ENCODE measurements at regions not wholly inside any gene's neighbourhood (a gene's known extent, or its start where the extent isn't known, plus 50 kb on each side); places are given as distances from the start of the nearest gene placed in this dataset.

DNA sequence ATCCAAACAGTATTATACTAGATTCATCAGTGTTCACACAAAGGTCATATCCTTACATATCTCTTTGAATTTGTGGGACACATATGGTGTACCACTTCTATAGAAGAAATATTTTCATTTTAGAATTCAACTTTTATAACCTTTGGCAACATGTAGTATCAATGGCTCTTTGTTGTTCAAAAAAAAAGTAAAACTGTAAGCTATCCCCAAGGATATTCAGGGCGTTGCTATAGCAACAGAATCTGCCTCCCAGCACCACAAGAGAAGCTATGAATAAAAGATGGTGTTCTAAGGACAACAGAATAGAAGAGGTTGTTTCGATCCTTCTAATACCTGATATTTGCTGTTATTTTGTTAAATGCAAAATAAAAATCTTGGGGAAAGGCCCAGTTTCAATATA lies 139.3 kb downstream of the BRMS1L start:
- Histone ChIP-seq H3K36me3 (no peaks in the 10 kb centered on the region), H3K4me3 (ENCODE audit: low read depth, low read length) (no peak overlapping the region), H3K9me3 (ENCODE audit: severe bottlenecking) (no peaks in the 10 kb centered on the region), H3K27me3 (ENCODE audit: insufficient read depth, low read depth, severe bottlenecking) (peaks cover 24% of the 10 kb centered on the region), H3K27ac (no peak overlapping the region)
- no peak for DNase-seq
- TF ChIP-seq, protein P1, sequence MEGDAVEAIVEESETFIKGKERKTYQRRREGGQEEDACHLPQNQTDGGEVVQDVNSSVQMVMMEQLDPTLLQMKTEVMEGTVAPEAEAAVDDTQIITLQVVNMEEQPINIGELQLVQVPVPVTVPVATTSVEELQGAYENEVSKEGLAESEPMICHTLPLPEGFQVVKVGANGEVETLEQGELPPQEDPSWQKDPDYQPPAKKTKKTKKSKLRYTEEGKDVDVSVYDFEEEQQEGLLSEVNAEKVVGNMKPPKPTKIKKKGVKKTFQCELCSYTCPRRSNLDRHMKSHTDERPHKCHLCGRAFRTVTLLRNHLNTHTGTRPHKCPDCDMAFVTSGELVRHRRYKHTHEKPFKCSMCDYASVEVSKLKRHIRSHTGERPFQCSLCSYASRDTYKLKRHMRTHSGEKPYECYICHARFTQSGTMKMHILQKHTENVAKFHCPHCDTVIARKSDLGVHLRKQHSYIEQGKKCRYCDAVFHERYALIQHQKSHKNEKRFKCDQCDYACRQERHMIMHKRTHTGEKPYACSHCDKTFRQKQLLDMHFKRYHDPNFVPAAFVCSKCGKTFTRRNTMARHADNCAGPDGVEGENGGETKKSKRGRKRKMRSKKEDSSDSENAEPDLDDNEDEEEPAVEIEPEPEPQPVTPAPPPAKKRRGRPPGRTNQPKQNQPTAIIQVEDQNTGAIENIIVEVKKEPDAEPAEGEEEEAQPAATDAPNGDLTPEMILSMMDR (IDR thresholded peaks at IDR 0.05; ENCODE audit: low read depth, low read length), result no peak

DNA sequence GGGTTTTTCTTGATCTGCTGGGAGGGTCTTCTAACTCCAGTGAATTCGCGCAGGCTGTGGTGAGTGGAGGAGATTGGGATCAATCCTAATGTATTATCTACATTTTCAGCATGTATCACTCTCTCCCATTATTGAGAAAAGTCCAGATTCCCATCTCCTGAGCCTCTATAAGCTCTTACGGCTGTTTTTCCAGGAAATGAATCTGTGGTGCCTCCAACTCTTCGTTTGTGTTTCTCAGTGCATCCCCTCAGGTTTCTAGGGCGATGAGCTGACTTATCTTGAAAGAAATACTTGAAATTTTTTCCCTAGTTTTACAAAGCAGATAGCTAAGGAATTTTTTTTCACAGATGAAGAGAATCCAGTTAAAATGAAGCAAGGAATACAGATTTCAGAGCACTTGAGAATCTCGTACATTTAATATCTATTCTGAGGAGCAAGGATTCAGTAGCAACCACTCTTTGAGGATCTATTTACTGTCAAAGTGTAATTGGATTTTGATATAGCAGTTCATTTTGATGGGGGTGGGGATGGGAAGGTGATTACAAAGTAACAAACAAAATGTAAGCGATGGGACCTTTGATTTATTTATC lies 138.7 kb downstream of the BRMS1L start:
- Histone ChIP-seq H3K9me3 (ENCODE audit: severe bottlenecking) (no peaks in the 10 kb centered on the region), H3K27me3 (ENCODE audit: insufficient read depth, low read depth, severe bottlenecking) (peaks cover 25% of the 10 kb centered on the region), H3K27ac (no peak overlapping the region), H3K36me3 (no peaks in the 10 kb centered on the region), H3K4me3 (ENCODE audit: low read depth, low read length) (no peak overlapping the region)
- no peak for DNase-seq
- TF ChIP-seq, protein P1 (IDR thresholded peaks at IDR 0.05; ENCODE audit: low read depth, low read length), result no peak

DNA sequence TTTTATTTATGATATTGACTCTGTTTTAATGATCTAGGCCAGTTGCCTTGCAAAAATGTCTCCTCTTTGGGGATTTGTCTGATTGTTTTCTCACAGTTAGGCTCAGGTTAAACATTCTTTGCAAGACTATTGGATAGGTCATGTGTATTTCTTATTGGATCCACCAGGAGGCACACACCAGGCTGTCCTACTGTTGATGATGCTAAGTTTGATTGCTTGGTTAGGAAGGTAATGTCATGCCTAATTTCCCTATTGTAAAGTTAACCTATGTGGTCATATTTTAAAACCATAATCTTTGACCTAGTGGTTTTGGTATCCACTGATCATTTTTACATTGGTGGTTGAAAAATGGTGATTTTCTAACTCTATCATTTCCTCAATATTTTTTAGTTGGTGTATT lies 137.1 kb downstream of the BRMS1L start:
- TF ChIP-seq, protein P1 (IDR thresholded peaks at IDR 0.05; ENCODE audit: low read depth, low read length), result peak; percentile 21; the same call in 1 of the 2 replicates

DNA sequence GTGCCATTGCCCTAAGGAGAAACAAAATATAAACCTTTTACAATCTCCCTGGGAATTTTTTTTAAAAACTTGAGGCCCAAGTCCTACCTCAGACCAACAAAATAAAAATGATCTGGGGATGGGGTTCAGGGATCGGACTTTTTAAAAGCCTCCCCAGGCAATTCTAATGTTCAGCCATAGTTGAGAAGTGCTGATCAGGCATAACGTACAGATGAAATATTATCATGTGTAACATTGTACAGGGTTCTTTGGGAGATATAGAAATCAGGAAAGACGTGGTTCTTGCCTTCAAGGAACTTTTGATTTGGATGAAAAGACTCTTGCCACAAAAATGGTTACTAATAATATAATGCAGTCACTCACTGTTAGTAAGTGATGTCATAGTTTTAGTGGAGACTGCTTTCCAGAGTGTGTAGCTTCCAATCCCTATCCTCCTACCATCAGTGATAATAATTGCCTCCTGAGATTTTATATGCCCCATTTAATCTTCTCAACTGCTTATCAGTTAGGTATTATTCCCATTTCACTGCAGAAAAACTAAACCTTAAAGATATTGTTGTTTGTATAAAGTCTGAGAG lies 135.6 kb downstream of the BRMS1L start:
- peaks cover 42% of the 10 kb centered on the region for H3K27me3 ChIP-seq (ENCODE audit: insufficient read depth, low read depth, severe bottlenecking)
- H3K36me3 ChIP-seq, result no peaks in the 10 kb centered on the region
- no peak overlapping the region for H3K27ac ChIP-seq
- H3K4me3 ChIP-seq (ENCODE audit: low read depth, low read length), result no peak overlapping the region
- DNase-seq, result no peak
- no peaks in the 10 kb centered on the region for H3K9me3 ChIP-seq (ENCODE audit: severe bottlenecking)
- TF ChIP-seq, protein P1 (IDR thresholded peaks at IDR 0.05; ENCODE audit: low read depth, low read length), result no peak

More for the DNA sequence above, 137.1 kb downstream of the BRMS1L start:
- DNase-seq, result no peak
- Histone ChIP-seq H3K27ac (no peak overlapping the region), H3K9me3 (ENCODE audit: severe bottlenecking) (no peaks in the 10 kb centered on the region), H3K36me3 (no peaks in the 10 kb centered on the region), H3K27me3 (ENCODE audit: insufficient read depth, low read depth, severe bottlenecking) (peaks cover 37% of the 10 kb centered on the region), H3K4me3 (ENCODE audit: low read depth, low read length) (no peak overlapping the region)

DNA sequence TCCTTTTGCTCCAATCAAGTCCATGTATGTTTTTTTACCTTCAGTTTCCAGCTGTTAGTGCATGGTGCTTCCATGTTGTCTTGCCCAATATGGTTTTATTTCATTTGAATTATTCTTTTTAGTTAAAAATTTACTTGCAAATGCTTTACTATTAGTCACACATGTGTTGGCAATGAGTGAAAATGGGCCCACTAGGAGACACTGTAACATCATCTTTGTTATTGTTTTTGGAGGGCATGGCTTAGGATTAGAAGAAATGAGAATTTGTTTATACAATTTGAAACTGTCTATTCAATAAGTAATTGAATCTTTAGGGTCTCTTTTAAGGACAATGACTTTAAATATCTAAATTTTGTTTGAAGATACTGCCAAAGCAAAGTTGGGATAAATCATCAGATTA lies 133.7 kb downstream of the BRMS1L start:
- H3K36me3 ChIP-seq, result no peaks in the 10 kb centered on the region
- H3K4me3 ChIP-seq (ENCODE audit: low read depth, low read length), result no peak overlapping the region
- no peak overlapping the region for H3K27ac ChIP-seq
- TF ChIP-seq, protein P1 (IDR thresholded peaks at IDR 0.05; ENCODE audit: low read depth, low read length), result no peak
- no peak for DNase-seq
- peaks cover 43% of the 10 kb centered on the region for H3K27me3 ChIP-seq (ENCODE audit: insufficient read depth, low read depth, severe bottlenecking)
- no peaks in the 10 kb centered on the region for H3K9me3 ChIP-seq (ENCODE audit: severe bottlenecking)

DNA sequence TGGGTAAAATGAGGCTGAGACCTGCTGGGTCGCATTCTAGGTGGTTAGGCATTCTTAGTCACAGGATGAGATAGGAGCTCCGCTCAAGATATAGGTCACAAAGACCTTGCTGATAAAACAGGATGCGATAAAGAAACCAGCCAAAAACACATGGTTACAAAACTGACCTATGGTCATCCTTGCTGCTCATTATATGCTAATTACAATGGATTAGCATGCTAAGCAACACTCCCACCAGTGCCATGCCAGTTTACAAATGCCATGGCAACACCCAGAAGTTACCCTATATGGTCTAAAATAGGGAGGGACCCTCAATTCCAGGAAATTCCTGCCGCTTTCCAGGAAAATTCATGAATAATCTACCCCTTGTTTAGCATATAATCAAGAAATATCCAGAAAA lies 132.4 kb downstream of the BRMS1L start:
- no peak overlapping the region for H3K27ac ChIP-seq
- no peak for DNase-seq
- peaks cover 41% of the 10 kb centered on the region for H3K27me3 ChIP-seq (ENCODE audit: insufficient read depth, low read depth, severe bottlenecking)
- H3K9me3 ChIP-seq (ENCODE audit: severe bottlenecking), result no peaks in the 10 kb centered on the region
- H3K4me3 ChIP-seq (ENCODE audit: low read depth, low read length), result no peak overlapping the region
- TF ChIP-seq, protein P1 (IDR thresholded peaks at IDR 0.05; ENCODE audit: low read depth, low read length), result no peak
- H3K36me3 ChIP-seq, result no peaks in the 10 kb centered on the region
